HCT116 (cell line): ENCODE measurements at regions not wholly inside any gene's neighbourhood (a gene's known extent, or its start where the extent isn't known, plus 50 kb on each side); places are given as distances from the start of the nearest gene placed in this dataset.

Experiments used
- ATAC-seq: fragments of 200-7000 bp; cut with Tn5 transposase; 2 replicates; pipeline ENCODE4 v1.9.1; 2020; ENCODE audit warnings: mild to moderate bottlenecking, moderate library complexity
- BruUV-seq: library from RNA; stranded (reverse); fragments of 400-500 nt; replicated peaks from 2 replicates; lab custom pipeline; 2021; lab: Mats Ljungman, UMichigan
- CTCF ChIA-PET: fragments of 300-600 bp; sonication (Branson Sonifier 250); formaldehyde crosslinking; loops from one replicate; lab custom pipeline; 2021; ENCODE audit warnings: antibody characterized with exemption; lab: Charles Lee
- POLR2A ChIA-PET: fragments of 300-600, 350-600 bp; sonication (Branson Sonifier 250); formaldehyde crosslinking; loops from one replicate; lab custom pipeline; 2021; ENCODE audit warnings: antibody characterized with exemption; lab: Charles Lee
- RAD21 ChIA-PET, 2 experiments: fragments of 300-600 bp; sonication (Branson Sonifier 250); formaldehyde crosslinking; loops; one replicate each; lab custom pipeline; 2023; ENCODE audit warnings: low total read pairs in 2 of 2; ENCODE audit not compliant: uncharacterized antibody in 2 of 2, unreplicated experiment in 2 of 2, low non-redundant PET in 1 of 2; lab: Charles Lee
- DNase-seq: peaks from one replicate; pipeline ENCODE4 v3.0.0-alpha.2; 2010; ENCODE audit warnings: low read depth, low spot score
- H2AFZ ChIP-seq: fragments of 200-600 bp; shearing (Covaris generic), sonication (generic); 2 replicates; pipeline ENCODE4 v1.6.1; 2017; ENCODE audit warnings: low read depth, mixed run types, mixed read lengths, antibody characterized with exemption, low read length; ENCODE audit not compliant: poor library complexity, severe bottlenecking
- H3K27ac ChIP-seq: 2 replicates; pipeline ENCODE4 v1.5.1; 2012; ENCODE audit warnings: low read depth, low read length
- H3K27me3 ChIP-seq: fragments of 200-600 bp; sonication (generic); 2 replicates; pipeline ENCODE4 v1.6.1; 2016; ENCODE audit warnings: mixed run types, low read length, mixed read lengths; ENCODE audit not compliant: insufficient read depth
- H3K36me3 ChIP-seq, 2 experiments: fragments of 200-500 bp in 1 of 2; fragments of 200-600 bp in 1 of 2; sonication (Bioruptor generic) in 1 of 2; sonication (generic) in 1 of 2; 2 replicates each; pipeline versions ENCODE4 v1.5.1 to v1.6.1; 2014 to 2016; ENCODE audit warnings: low read length in 2 of 2, inconsistent platforms in 1 of 2, mixed read lengths in 1 of 2, mixed run types in 1 of 2; ENCODE audit not compliant: insufficient read depth in 2 of 2, control insufficient read depth in 1 of 2
- H3K4me1 ChIP-seq, 2 experiments: fragments of 200-600 bp in 1 of 2; sonication (generic) in 1 of 2; 2 replicates each; pipeline versions ENCODE4 v1.5.1 to v1.6.1; 2012 to 2017; ENCODE audit warnings: low read length in 2 of 2, inconsistent platforms in 1 of 2, mild to moderate bottlenecking in 1 of 2, mixed read lengths in 1 of 2, mixed run types in 1 of 2, moderate library complexity in 1 of 2; ENCODE audit not compliant: insufficient read depth in 2 of 2, control insufficient read depth in 1 of 2
- H3K4me2 ChIP-seq: fragments of 200-600 bp; sonication (generic); 2 replicates; pipeline ENCODE4 v1.6.1; 2017; ENCODE audit warnings: mixed run types, low read length, mixed read lengths
- H3K4me3 ChIP-seq, 2 experiments: fragments of 200-600 bp in 1 of 2; sonication (generic) in 1 of 2; replicated peaks in 1 of 2; 2 replicates each; pipeline ENCODE4 v1.5.1; 2011 to 2016; ENCODE audit warnings: low read length in 2 of 2, control low read depth in 1 of 2, low read depth in 1 of 2, mild to moderate bottlenecking in 1 of 2, mixed read lengths in 1 of 2, mixed run types in 1 of 2
- H3K79me2 ChIP-seq: fragments of 200-600 bp; sonication (generic); 2 replicates; pipeline ENCODE4 v1.6.1; 2017; ENCODE audit warnings: mild to moderate bottlenecking, mixed run types, low read length, moderate library complexity, mixed read lengths; ENCODE audit not compliant: insufficient read depth
- H3K9ac ChIP-seq: fragments of 200-600 bp; sonication (generic); 2 replicates; pipeline ENCODE4 v1.6.1; 2016; ENCODE audit warnings: low read length, mixed read lengths
- H3K9me2 ChIP-seq: fragments of 200-600 bp; sonication (generic), shearing (Covaris generic); 2 replicates; pipeline ENCODE4 v1.6.1; 2017; ENCODE audit warnings: mixed run types, mild to moderate bottlenecking, moderate library complexity; ENCODE audit not compliant: insufficient read depth
- H3K9me3 ChIP-seq, 2 experiments: fragments of 200-500 bp in 1 of 2; fragments of 200-600 bp in 1 of 2; sonication (Bioruptor generic) in 1 of 2; sonication (generic) in 1 of 2; 2 replicates each; pipeline ENCODE4 v1.6.1; 2014 to 2017; ENCODE audit warnings: low read length in 2 of 2, mixed read lengths in 2 of 2, inconsistent platforms in 1 of 2, low read depth in 1 of 2, mild to moderate bottlenecking in 1 of 2, mixed run types in 1 of 2, moderate library complexity in 1 of 2; ENCODE audit not compliant: control insufficient read depth in 1 of 2, insufficient read depth in 1 of 2
- H4K20me1 ChIP-seq: fragments of 200-600 bp; sonication (generic), shearing (Covaris generic); 2 replicates; pipeline ENCODE4 v1.6.1; 2017; ENCODE audit warnings: mixed run types, mild to moderate bottlenecking, moderate library complexity; ENCODE audit not compliant: insufficient read depth
- CBX3 ChIP-seq: IDR thresholded peaks from 2 replicates; pipeline ENCODE4 v1.6.1; 2012; ENCODE audit warnings: low read depth
- CEBPB ChIP-seq: IDR thresholded peaks from 2 replicates; pipeline ENCODE4 v1.6.1; 2012; ENCODE audit warnings: low read depth
- CTCF ChIP-seq, 3 experiments: fragments of 200-600 bp in 1 of 3; sonication (generic) in 1 of 3; IDR thresholded peaks in 2 of 3; conservative IDR thresholded peaks in 1 of 3; 2 replicates each; pipeline ENCODE4 v1.5.1; 2012 to 2017; ENCODE audit warnings: low read depth in 2 of 3, low read length in 2 of 3, antibody characterized with exemption in 1 of 3, borderline replicate concordance in 1 of 3, control low read depth in 1 of 3, mild to moderate bottlenecking in 1 of 3, mixed read lengths in 1 of 3, mixed run types in 1 of 3, moderate library complexity in 1 of 3; ENCODE audit not compliant: insufficient read depth in 1 of 3
- ELF1 ChIP-seq: IDR thresholded peaks from 2 replicates; pipeline ENCODE4 v1.6.1; 2012; ENCODE audit warnings: low read depth, borderline replicate concordance
- EZH2 ChIP-seq: fragments of 200-600 bp; sonication (generic); IDR thresholded peaks from 2 replicates; pipeline ENCODE4 v1.6.1; 2017; ENCODE audit warnings: antibody characterized with exemption, mixed run types
- EZH2phosphoT487 ChIP-seq: fragments of 200-600 bp; IDR thresholded peaks from 2 replicates; pipeline ENCODE4 v1.6.1; 2018; ENCODE audit warnings: antibody characterized with exemption, borderline replicate concordance
- JUND ChIP-seq: IDR thresholded peaks from 2 replicates; pipeline ENCODE4 v1.6.1; 2012
- POLR2AphosphoS5 ChIP-seq: IDR thresholded peaks from 2 replicates; pipeline ENCODE4 v1.6.1; 2011; ENCODE audit warnings: mild to moderate bottlenecking, low read depth, low read length, moderate library complexity
- RAD21 ChIP-seq: IDR thresholded peaks from 2 replicates; pipeline ENCODE4 v1.6.1; 2012; ENCODE audit warnings: low read depth, mild to moderate bottlenecking
- SRF ChIP-seq: IDR thresholded peaks from 2 replicates; pipeline ENCODE4 v1.6.1; 2012; ENCODE audit warnings: low read depth
- TCF7L2 ChIP-seq: IDR thresholded peaks from 2 replicates; pipeline ENCODE4 v1.7.0; 2011; ENCODE audit warnings: borderline replicate concordance, inconsistent platforms; ENCODE audit not compliant: insufficient read depth, insufficient read length; ENCODE audit errors: extremely low read depth
- ZFX ChIP-seq: fragments of 450-650 bp; IDR thresholded peaks from 2 replicates; pipeline ENCODE4 v1.6.1; 2017
- intact Hi-C: fragments of 100-400 bp; cut with micrococcal nuclease; formaldehyde crosslinking; loops from 2 replicates; pipeline ENCODE4 v1.10.0; 2022
- TF ChIP-seq, protein P1 (sequence below): IDR thresholded peaks from 2 replicates; pipeline ENCODE4 v1.6.1; 2012
- TF ChIP-seq, protein P2 (sequence below): IDR thresholded peaks from 2 replicates; pipeline ENCODE4 v1.6.1; 2012
- TF ChIP-seq, protein P3 (sequence below): IDR thresholded peaks from 2 replicates; pipeline ENCODE4 v1.6.1; 2012; ENCODE audit warnings: low read depth

- no peak for TF ChIP-seq SRF
- TF ChIP-seq TCF7L2, result no peak
- no peak for TF ChIP-seq CEBPB
- TF ChIP-seq, protein P1, sequence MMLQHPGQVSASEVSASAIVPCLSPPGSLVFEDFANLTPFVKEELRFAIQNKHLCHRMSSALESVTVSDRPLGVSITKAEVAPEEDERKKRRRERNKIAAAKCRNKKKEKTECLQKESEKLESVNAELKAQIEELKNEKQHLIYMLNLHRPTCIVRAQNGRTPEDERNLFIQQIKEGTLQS, result no peak
- no peak for TF ChIP-seq EZH2phosphoT487
- TF ChIP-seq JUND, result no peak
- TF ChIP-seq CBX3, result no peak
- no peak for TF ChIP-seq ZFX
- TF ChIP-seq, protein P2, sequence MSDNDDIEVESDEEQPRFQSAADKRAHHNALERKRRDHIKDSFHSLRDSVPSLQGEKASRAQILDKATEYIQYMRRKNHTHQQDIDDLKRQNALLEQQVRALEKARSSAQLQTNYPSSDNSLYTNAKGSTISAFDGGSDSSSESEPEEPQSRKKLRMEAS, result no peak
- no peak for TF ChIP-seq CTCF (IDR thresholded peaks at IDR 0.05 in 2 of 3, conservative IDR thresholded peaks at IDR 0.05 in 1 of 3; ENCODE audit: borderline replicate concordance in 1 of 3, insufficient read depth in 1 of 3, low read depth in 2 of 3, low read length in 2 of 3)
- no peak for TF ChIP-seq RAD21
- no peak for TF ChIP-seq EZH2
- TF ChIP-seq ELF1, result no peak
- TF ChIP-seq, protein P3, sequence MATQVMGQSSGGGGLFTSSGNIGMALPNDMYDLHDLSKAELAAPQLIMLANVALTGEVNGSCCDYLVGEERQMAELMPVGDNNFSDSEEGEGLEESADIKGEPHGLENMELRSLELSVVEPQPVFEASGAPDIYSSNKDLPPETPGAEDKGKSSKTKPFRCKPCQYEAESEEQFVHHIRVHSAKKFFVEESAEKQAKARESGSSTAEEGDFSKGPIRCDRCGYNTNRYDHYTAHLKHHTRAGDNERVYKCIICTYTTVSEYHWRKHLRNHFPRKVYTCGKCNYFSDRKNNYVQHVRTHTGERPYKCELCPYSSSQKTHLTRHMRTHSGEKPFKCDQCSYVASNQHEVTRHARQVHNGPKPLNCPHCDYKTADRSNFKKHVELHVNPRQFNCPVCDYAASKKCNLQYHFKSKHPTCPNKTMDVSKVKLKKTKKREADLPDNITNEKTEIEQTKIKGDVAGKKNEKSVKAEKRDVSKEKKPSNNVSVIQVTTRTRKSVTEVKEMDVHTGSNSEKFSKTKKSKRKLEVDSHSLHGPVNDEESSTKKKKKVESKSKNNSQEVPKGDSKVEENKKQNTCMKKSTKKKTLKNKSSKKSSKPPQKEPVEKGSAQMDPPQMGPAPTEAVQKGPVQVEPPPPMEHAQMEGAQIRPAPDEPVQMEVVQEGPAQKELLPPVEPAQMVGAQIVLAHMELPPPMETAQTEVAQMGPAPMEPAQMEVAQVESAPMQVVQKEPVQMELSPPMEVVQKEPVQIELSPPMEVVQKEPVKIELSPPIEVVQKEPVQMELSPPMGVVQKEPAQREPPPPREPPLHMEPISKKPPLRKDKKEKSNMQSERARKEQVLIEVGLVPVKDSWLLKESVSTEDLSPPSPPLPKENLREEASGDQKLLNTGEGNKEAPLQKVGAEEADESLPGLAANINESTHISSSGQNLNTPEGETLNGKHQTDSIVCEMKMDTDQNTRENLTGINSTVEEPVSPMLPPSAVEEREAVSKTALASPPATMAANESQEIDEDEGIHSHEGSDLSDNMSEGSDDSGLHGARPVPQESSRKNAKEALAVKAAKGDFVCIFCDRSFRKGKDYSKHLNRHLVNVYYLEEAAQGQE, result no peak
- no peak for TF ChIP-seq POLR2AphosphoS5
- CTCF ChIA-PET, result no interaction called here
- POLR2A ChIA-PET, result no interaction called here
- H3K9me2 ChIP-seq, result no peaks in the 10 kb centered on the region
- no peak overlapping the region for H3K9ac ChIP-seq
- H3K27me3 ChIP-seq, result no peaks in the 10 kb centered on the region
- H3K4me3 ChIP-seq, result no peak overlapping the region
- intact Hi-C loops, result no loop called here
- DNase-seq (no peak), ATAC-seq (no peak)
- no peak overlapping the region for H2AFZ ChIP-seq
- H3K4me2 ChIP-seq, result no peak overlapping the region
- RAD21 ChIA-PET, result no interaction called here
- no peaks in the 10 kb centered on the region for H3K79me2 ChIP-seq
- H3K9me3 ChIP-seq, result no peaks in the 10 kb centered on the region
- BruUV-seq, result no TSS peak
- H3K36me3 ChIP-seq, result no peaks in the 10 kb centered on the region
- H3K4me1 ChIP-seq, result no peaks in the 10 kb centered on the region
- H3K27ac ChIP-seq, result no peak overlapping the region
- no peaks in the 10 kb centered on the region for H4K20me1 ChIP-seq
These were observed 176.6 kb upstream of the TAB2 start for GRCh38 chr6:149140910-149141290.
